OCI-LY7 (cell line): ENCODE measurements at regions not wholly inside any gene's neighbourhood (a gene's known extent, or its start where the extent isn't known, plus 50 kb on each side); places are given as distances from the start of the nearest gene placed in this dataset.

Experiments
- EZH2phosphoT487 ChIP-seq: fragments of 200-600 bp; sonication (generic); IDR thresholded peaks from 2 replicates; pipeline ENCODE4 v1.6.1; 2018; ENCODE audit warnings: low read depth, borderline replicate concordance, mild to moderate bottlenecking, mixed run types, antibody characterized with exemption, low read length, moderate library complexity, mixed read lengths
- TF ChIP-seq, protein P1 (sequence below): fragments of 200-600 bp; sonication (generic); conservative IDR thresholded peaks from 2 replicates; pipeline ENCODE4 v1.5.1; 2014; ENCODE audit warnings: mild to moderate bottlenecking, antibody characterized with exemption, low read length, moderate library complexity, mixed read lengths

DNA sequence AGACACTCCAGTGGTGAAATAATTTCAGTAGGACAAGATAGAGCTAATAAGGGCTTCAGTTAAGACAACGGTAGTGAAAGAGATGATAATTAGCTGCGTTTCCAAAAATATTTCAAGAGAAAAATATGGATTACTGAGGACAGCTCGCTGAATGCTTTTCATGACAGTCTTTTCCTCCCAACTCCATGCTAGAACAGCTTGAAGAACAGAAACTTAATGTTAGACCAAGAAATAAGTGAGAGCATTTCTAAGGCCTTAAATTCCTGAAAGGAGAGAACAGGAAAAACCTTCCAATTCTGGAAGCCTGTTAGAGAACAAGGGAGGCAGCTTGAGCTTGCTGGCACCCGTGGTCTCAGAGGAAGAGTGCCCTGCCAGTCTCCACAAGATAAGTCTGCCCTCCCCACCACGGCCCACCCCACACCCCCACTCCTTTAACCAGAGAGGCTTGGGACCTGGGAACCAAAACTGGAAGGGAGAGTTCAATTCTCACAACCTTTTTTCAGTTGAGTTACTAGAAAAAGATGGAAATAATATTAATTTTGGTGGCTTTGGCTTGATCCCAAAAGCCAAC lies 1148.0 kb upstream of the CELF2 start:
- TF ChIP-seq, protein P1, sequence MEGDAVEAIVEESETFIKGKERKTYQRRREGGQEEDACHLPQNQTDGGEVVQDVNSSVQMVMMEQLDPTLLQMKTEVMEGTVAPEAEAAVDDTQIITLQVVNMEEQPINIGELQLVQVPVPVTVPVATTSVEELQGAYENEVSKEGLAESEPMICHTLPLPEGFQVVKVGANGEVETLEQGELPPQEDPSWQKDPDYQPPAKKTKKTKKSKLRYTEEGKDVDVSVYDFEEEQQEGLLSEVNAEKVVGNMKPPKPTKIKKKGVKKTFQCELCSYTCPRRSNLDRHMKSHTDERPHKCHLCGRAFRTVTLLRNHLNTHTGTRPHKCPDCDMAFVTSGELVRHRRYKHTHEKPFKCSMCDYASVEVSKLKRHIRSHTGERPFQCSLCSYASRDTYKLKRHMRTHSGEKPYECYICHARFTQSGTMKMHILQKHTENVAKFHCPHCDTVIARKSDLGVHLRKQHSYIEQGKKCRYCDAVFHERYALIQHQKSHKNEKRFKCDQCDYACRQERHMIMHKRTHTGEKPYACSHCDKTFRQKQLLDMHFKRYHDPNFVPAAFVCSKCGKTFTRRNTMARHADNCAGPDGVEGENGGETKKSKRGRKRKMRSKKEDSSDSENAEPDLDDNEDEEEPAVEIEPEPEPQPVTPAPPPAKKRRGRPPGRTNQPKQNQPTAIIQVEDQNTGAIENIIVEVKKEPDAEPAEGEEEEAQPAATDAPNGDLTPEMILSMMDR = no peak
- no peak for TF ChIP-seq EZH2phosphoT487
